Mucosa of descending colon (tissue), 3 donors: ENCODE measurements at regions not wholly inside any gene's neighbourhood (a gene's known extent, or its start where the extent isn't known, plus 50 kb on each side); places are given as distances from the start of the nearest gene placed in this dataset.

Experiments used
- ATAC-seq: fragments of 200-7000 bp; cut with Tn5 transposase; one replicate; pipeline ENCODE4 v1.9.1; 2020; ENCODE audit warnings: mild to moderate bottlenecking, moderate library complexity
- DNase-seq, 3 donors: peaks; one replicate each; pipeline ENCODE4 v3.0.0-alpha.2; 2020
- H3K36me3 ChIP-seq: fragments of 200-600 bp; one replicate; pipeline ENCODE4 v1.8.0; 2021; ENCODE audit warnings: low read depth, mild to moderate bottlenecking
- H3K4me1 ChIP-seq: fragments of 200-600 bp; one replicate; pipeline ENCODE4 v1.8.0; 2021; ENCODE audit warnings: low read depth, mild to moderate bottlenecking
- H3K4me3 ChIP-seq: fragments of 200-600 bp; one replicate; pipeline ENCODE4 v1.8.0; 2021; ENCODE audit warnings: mild to moderate bottlenecking
- H3K9me3 ChIP-seq: fragments of 200-600 bp; one replicate; pipeline ENCODE4 v1.8.0; 2021; ENCODE audit warnings: mild to moderate bottlenecking
- CTCF ChIP-seq: fragments of 200-600 bp; IDR thresholded peaks from one replicate; pipeline ENCODE4 v1.8.0; 2022; ENCODE audit warnings: antibody characterized with exemption, mild to moderate bottlenecking
- intact Hi-C, 2 donors: fragments of 100-400 bp; cut with DNase I in 1 of 2; cut with micrococcal nuclease in 1 of 2; formaldehyde crosslinking; loops; one replicate each; pipeline versions ENCODE4 v1.11.0 to v1.11.1; 2022; cut with DNase I, micrococcal nuclease
- donor health status: DM: no; HTN: no; CAD: no; lungs with moderate emphysema.
- donor health status: DM: no; HTN: no; CAD: no.
- donor health status: DM: no; HTN: yes; CAD: no.

GRCh38 chr9:3036333-3036700, 192.4 kb upstream of the PUM3 start:
- DNase-seq (no peak), ATAC-seq (no peak)
- no peak for TF ChIP-seq CTCF
- Histone ChIP-seq H3K36me3 (no peaks in the 10 kb centered on the region), H3K4me3 (no peak overlapping the region), H3K4me1 (no peaks in the 10 kb centered on the region), H3K9me3 (no peaks in the 10 kb centered on the region)
- intact Hi-C loops, result no loop called here

GRCh38 chr9:3035579-3036332, 191.9 kb upstream of the PUM3 start:
- intact Hi-C loops, result no loop called here
- no peaks in the 10 kb centered on the region for H3K9me3 ChIP-seq
- H3K36me3 ChIP-seq, result no peaks in the 10 kb centered on the region
- no peak overlapping the region for H3K4me3 ChIP-seq
- H3K4me1 ChIP-seq, result no peaks in the 10 kb centered on the region
- no peak for ATAC-seq
- no peak for TF ChIP-seq CTCF
- no peak for DNase-seq

GRCh38 chr9:3032898-3033297, 189.0 kb upstream of the PUM3 start:
- Histone ChIP-seq H3K4me3 (no peak overlapping the region), H3K4me1 (no peaks in the 10 kb centered on the region), H3K36me3 (no peaks in the 10 kb centered on the region), H3K9me3 (no peaks in the 10 kb centered on the region)
- TF ChIP-seq CTCF, result no peak
- ATAC-seq (no peak), DNase-seq (no peak)
- intact Hi-C loops, result no loop called here

GRCh38 chr9:3028535-3028934, 184.6 kb upstream of the PUM3 start:
- H3K9me3 ChIP-seq, result no peaks in the 10 kb centered on the region
- H3K4me3 ChIP-seq, result no peak overlapping the region
- H3K4me1 ChIP-seq, result no peaks in the 10 kb centered on the region
- H3K36me3 ChIP-seq, result no peaks in the 10 kb centered on the region
- no peak for ATAC-seq
- TF ChIP-seq CTCF, result no peak
- no peak for DNase-seq
- intact Hi-C loops, result no loop called here

- intact Hi-C loops, result no loop called here
- no peak for ATAC-seq
- no peak for DNase-seq
- H3K4me3 ChIP-seq, result no peak overlapping the region
- no peaks in the 10 kb centered on the region for H3K4me1 ChIP-seq
- TF ChIP-seq CTCF, result no peak
- H3K36me3 ChIP-seq, result no peaks in the 10 kb centered on the region
- no peaks in the 10 kb centered on the region for H3K9me3 ChIP-seq
Measured at GRCh38 chr9:3027210-3027609, 183.3 kb upstream of the PUM3 start.

GRCh38 chr9:3023449-3023848, 179.6 kb upstream of the PUM3 start:
- TF ChIP-seq CTCF, result no peak
- DNase-seq (no peak), ATAC-seq (no peak)
- Histone ChIP-seq H3K4me1 (no peaks in the 10 kb centered on the region), H3K36me3 (no peaks in the 10 kb centered on the region), H3K9me3 (no peaks in the 10 kb centered on the region), H3K4me3 (no peak overlapping the region)
- intact Hi-C loops, result no loop called here
